HG02852 (cell line): ENCODE measurements at regions not wholly inside any gene's neighbourhood (a gene's known extent, or its start where the extent isn't known, plus 50 kb on each side); places are given as distances from the start of the nearest gene placed in this dataset.
"Not testable (repeated sequence)": the region's sequence is repeated elsewhere in the genome, so short reads cannot be mapped to it uniquely, and the experiment has no call there.

Experiments used
- ATAC-seq: cut with Tn5 transposase; IDR thresholded peaks from one replicate; pipeline ENCODE4 v1.9.1; 2021; ENCODE audit warnings: mild to moderate bottlenecking, moderate library complexity; ENCODE audit not compliant: unreplicated experiment

- not testable (repeated sequence) for ATAC-seq
Observed at GRCh38 chr6:168795611-168796010, 354.6 kb downstream of the SMOC2 start.

- no peak for ATAC-seq
Observed at GRCh38 chr6:168794491-168794890, 353.5 kb downstream of the SMOC2 start.

GRCh38 chr6:168793649-168794048 lies 352.7 kb downstream of the SMOC2 start:
- no peak for ATAC-seq

GRCh38 chr6:168791917-168792316 lies 350.9 kb downstream of the SMOC2 start:
- no peak for ATAC-seq

GRCh38 chr6:168789699-168790098 lies 348.7 kb downstream of the SMOC2 start:
- ATAC-seq, result no peak

- ATAC-seq, result no peak
Observed at GRCh38 chr6:168785720-168786511, 344.9 kb downstream of the SMOC2 start.

- ATAC-seq, result no peak
Observed at GRCh38 chr6:168784426-168784825, 343.4 kb downstream of the SMOC2 start.

- no peak for ATAC-seq
Observed at GRCh38 chr6:168783720-168784119, 342.7 kb downstream of the SMOC2 start.

GRCh38 chr6:168782187-168782751 lies 341.3 kb downstream of the SMOC2 start:
- no peak for ATAC-seq

GRCh38 chr6:168778201-168778600 lies 337.2 kb downstream of the SMOC2 start:
- ATAC-seq, result no peak

- ATAC-seq, result no peak
Observed at GRCh38 chr6:168774381-168774780, 333.4 kb downstream of the SMOC2 start.

GRCh38 chr6:168773788-168774187 lies 332.8 kb downstream of the SMOC2 start:
- no peak for ATAC-seq

- ATAC-seq, result no peak
Observed at GRCh38 chr6:168765752-168766151, 324.8 kb downstream of the SMOC2 start.

- no peak for ATAC-seq
Observed at GRCh38 chr6:168756009-168756634, 315.1 kb downstream of the SMOC2 start.

GRCh38 chr6:168746643-168747042 lies 305.7 kb downstream of the SMOC2 start:
- no peak for ATAC-seq

- no peak for ATAC-seq
Observed at GRCh38 chr6:168746013-168746412, 305.0 kb downstream of the SMOC2 start.

GRCh38 chr6:168744861-168745260 lies 303.9 kb downstream of the SMOC2 start:
- no peak for ATAC-seq

- no peak for ATAC-seq
Observed at GRCh38 chr6:168741942-168742782, 301.2 kb downstream of the SMOC2 start.

GRCh38 chr6:168741305-168741704 lies 300.3 kb downstream of the SMOC2 start:
- no peak for ATAC-seq

- no peak for ATAC-seq
Observed at GRCh38 chr6:168739381-168739780, 298.4 kb downstream of the SMOC2 start.

GRCh38 chr6:168737481-168737880 lies 296.5 kb downstream of the SMOC2 start:
- no peak for ATAC-seq
